GM18951 (cell line): ENCODE measurements at regions not wholly inside any gene's neighbourhood (a gene's known extent, or its start where the extent isn't known, plus 50 kb on each side); places are given as distances from the start of the nearest gene placed in this dataset.

Experiments used
- POLR2A ChIP-seq: IDR thresholded peaks from 4 replicates; pipeline ENCODE4 v1.6.1; 2011; ENCODE audit warnings: mild to moderate bottlenecking; ENCODE audit not compliant: insufficient read length, insufficient read depth; ENCODE audit errors: extremely low read depth
- in situ Hi-C: fragments of 300-500 bp; cut with MboI; formaldehyde crosslinking; loops from one replicate; pipeline ENCODE4 v1.12.0; 2022; ENCODE audit warnings: low sequenced_read_pairs, mixed read lengths, inconsistent platforms; ENCODE audit not compliant: unreplicated experiment

DNA sequence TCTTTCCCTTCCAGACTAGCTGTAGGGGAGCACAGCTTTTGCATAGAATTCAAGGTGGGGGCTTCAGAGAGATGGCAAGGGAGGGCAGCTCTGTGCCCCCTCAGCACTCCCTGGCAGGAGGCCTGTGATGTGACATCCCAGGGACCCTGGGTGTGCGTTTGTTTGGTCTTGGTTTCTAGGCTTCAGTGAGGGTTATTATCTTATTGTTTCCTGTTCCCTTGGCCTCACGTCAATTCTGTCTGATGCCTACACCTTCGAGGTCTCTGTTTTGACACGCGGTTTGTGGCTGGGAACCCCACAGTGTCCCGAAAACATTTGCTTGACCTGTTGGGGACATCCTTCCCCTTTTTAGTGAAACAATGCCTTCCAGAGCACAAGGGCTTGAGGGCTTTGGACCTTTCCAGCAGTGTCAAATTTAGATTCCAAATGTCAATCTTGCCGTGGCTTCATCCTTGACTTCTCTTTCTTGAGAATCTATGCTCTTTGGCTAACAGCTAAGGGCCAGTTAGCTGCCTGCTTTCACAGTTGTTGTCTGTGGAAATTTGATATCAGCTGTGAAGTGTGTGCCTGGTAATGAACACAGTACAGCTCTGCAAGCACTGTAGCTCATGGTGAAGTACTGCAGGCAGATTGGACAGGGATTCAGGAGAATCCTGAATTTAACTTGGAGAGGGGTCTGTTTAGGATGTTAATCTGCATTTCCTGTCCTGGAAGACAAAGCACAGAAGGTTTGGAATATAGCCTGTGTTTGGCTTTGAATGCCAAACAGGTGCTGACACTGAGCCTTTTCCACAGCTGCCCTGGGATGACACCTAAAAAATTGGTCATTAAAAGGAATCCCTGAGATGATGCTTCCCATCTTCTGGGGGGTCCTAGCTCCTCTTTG lies 108.2 kb upstream of the CXCR4 start:
- no peak for TF ChIP-seq POLR2A
- in situ Hi-C loops: no loop called here

- TF ChIP-seq POLR2A: no peak
- in situ Hi-C loops: no loop called here
Measured at GRCh38 chr2:136223274-136223673, 105.3 kb upstream of the CXCR4 start.

DNA sequence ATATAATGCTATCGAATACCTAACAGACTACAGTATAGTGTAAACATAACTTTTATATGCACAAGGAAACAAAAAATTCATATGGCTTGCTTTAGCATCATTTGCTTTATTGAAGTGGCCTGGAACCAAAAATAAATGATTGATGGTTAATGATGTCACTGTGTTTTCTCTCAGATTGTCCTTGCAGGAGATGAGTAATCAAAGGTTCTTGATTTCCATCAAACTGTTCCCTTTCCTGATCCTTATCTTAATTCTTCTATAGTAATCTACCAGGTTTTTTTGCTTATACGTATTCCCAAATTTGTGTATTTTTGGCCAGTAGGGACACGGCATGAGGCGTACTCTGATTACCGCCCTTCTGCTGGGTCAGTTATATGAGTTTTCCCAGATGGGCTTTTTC lies 104.9 kb upstream of the CXCR4 start:
- TF ChIP-seq POLR2A: no peak
- in situ Hi-C loops: no loop called here

DNA sequence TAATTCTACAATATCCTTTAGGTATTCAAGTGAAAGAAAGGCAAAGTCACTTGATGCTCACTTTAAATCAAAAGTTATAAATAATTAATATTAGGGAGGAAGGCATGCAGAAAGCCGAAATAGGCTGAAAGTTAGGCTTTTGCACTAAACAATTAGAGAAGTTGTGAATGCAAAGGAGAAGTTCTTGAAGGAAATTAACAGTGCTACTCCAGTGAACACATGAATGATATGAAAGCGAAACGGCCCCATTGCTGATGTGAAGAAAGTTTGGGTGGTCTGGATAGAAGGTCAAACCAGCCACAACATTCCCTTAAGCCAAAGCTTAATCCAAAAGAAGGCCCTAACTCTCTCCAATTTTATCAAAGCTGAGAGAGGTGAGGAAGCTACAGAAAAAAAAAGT lies 103.1 kb upstream of the CXCR4 start:
- in situ Hi-C loops: no loop called here
- TF ChIP-seq POLR2A: no peak

- TF ChIP-seq POLR2A: no peak
- in situ Hi-C loops: no loop called here
Measured at GRCh38 chr2:136219963-136220362, 102.0 kb upstream of the CXCR4 start.

- TF ChIP-seq POLR2A: no peak
- in situ Hi-C loops: no loop called here
Measured at GRCh38 chr2:136219341-136219740, 101.4 kb upstream of the CXCR4 start.

GRCh38 chr2:136217996-136218395 lies 100.0 kb upstream of the CXCR4 start:
- TF ChIP-seq POLR2A: no peak
- in situ Hi-C loops: no loop called here

DNA sequence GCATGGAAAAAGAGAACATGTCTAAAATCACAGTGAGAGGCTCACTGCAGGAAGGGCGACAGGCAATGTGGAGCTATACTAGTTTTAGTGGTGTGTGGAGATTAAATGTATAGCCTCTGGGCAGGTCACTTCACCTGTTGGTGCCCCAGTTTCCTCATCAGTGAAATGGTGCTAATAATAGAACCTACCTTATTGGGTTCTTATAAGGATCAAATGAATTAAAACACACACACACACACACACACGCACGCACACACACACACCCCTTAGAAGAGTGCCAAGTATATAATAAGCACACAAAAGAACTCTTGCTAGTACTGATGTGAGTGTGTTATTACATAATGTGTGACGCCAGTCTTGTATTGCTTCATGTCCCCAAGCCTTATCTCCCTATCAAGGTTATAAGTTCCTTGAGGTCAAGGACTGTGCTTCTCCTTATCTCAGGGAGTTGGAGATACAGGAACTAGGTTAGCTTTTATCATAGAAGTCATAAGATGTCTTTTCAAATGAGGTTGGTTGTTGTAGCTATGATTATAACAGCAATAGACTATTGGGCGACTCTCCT lies 98.0 kb upstream of the CXCR4 start:
- no peak for TF ChIP-seq POLR2A
- in situ Hi-C loops: no loop called here

DNA sequence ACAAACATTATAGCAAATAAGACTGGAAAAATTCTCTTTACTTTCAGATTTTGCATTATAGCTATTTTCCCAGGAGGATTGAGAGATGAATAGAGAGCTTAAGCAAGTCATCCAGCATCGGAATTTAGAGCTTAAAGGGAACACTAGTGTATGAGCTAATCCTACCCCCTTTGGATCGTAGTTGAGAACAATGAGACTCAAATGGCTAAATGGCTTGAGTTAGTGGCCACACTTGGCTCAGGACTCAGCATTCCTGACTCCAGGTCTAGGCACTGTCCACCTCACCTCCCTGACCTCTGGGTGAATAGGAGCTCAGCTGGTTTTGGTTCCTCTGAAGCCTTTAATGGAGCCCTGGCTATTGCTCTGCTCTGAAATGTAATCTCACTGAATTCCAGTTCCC lies 97.5 kb upstream of the CXCR4 start:
- no peak for TF ChIP-seq POLR2A
- in situ Hi-C loops: no loop called here

DNA sequence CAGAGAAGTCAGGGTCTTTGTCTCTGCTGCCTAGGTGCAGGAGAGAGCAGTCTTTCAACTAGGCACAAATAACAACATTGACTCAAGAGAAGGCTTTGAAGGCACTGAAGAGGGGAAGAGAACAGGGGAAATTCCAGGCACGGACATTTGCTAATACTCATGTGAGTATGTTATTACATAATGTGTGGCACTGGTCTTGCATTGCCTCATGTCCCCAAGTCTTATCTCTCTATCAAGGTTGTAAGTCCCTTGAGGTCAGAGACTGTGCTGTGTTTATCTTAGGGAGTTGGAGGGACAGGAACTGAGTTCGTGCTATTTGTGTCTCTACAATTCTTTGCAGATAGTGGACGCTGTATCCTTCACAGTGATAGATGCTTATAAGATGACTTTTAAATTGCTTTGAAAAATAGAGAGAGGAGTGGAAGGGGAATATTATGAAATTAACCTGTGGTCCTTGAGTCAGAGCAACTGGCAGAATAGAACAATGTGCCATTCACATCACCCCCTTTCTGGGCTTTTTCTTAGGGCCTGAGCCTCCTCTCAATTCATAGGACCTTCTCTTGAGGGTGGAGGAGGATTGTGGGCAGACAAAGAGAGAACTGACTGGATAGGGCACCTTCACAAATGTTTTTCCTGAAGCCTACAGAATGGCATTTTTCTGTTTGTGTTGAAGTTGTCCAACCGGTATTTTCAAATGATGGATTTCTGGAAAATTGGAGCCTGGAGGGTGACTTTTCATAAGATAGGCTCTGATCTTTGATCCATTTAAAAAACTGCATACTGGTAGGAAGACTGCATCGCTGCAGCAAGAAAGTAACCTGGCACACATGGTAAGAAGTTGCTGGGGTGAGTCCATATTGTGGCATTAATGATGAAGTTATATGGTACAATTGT lies 96.6 kb upstream of the CXCR4 start:
- in situ Hi-C loops: no loop called here
- TF ChIP-seq POLR2A: no peak

- no peak for TF ChIP-seq POLR2A
- in situ Hi-C loops: no loop called here
Measured at GRCh38 chr2:136213836-136214235, 95.9 kb upstream of the CXCR4 start.

DNA sequence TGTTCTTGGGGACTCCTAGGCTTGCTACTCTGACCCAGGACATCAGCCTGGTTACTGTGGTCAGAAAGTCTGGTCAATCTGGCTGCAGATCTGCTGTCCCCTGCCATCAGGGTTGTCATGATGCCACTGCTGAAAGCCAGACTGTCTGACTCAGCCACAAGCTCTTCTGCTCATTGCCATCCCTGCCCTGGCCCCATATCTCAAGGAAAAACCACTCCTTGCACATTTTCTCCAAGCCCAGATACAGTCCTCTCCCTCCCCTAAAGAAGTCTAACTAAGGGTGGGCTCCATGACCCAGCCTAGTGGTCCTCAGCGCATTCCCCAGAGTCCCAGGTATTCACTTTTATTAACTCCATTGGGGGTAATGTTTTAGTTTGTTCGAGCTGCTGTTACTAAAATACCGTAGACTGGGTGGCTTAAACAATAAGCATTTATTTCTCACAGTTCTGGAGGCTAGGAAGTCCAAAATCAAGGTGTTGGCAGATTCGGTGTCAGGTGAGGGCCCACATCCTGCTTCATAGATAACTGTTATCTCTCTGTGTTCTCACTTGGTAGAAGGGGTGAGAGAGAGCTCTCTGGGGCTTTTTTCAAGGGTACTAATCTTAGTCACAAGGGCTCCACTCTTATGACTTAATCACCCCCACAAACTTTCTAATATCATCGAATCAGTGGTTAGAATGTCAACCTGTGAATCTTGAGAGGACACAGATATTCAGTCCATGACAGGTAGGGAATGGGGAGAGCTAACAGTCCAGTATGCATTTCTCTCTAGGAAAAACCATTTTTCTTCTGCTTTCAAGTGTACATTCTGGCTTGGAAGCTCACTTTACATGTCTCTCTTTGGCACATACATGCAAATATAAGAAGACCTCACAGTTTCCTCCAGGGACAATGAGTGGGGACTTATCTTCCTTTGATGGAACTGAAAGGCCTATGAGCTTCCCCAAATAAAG lies 94.8 kb upstream of the CXCR4 start:
- no peak for TF ChIP-seq POLR2A
- in situ Hi-C loops: no loop called here
